ENCODE measurements at regions not wholly inside any gene's neighbourhood (a gene's known extent, or its start where the extent isn't known, plus 50 kb on each side); places are given as distances from the start of the nearest gene placed in this dataset.

DNA sequence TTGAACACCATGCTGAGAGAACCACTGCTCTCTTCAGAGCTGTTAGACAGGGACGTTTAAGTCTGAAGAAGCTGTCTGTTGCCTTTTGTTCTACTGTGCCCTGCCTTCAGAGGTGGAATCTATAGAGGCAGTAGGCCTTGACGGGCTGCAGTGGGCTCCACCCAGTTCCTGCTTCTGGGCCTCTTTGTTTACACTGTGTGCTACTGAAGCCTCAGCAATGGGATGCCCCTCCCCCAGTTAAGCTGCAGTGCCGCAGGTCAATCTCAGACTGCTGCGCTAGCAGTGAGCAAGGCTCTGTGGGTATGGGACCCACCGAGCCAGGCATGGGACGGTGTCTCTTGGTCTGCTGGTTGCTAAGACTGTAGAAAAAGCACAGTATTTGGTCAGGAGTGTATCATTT is 162.3 kb upstream of the NXPH2 start:
- TF ChIP-seq, protein P1, sequence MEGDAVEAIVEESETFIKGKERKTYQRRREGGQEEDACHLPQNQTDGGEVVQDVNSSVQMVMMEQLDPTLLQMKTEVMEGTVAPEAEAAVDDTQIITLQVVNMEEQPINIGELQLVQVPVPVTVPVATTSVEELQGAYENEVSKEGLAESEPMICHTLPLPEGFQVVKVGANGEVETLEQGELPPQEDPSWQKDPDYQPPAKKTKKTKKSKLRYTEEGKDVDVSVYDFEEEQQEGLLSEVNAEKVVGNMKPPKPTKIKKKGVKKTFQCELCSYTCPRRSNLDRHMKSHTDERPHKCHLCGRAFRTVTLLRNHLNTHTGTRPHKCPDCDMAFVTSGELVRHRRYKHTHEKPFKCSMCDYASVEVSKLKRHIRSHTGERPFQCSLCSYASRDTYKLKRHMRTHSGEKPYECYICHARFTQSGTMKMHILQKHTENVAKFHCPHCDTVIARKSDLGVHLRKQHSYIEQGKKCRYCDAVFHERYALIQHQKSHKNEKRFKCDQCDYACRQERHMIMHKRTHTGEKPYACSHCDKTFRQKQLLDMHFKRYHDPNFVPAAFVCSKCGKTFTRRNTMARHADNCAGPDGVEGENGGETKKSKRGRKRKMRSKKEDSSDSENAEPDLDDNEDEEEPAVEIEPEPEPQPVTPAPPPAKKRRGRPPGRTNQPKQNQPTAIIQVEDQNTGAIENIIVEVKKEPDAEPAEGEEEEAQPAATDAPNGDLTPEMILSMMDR (optimal IDR thresholded peaks at IDR 0.05 in 1 of 3, IDR thresholded peaks at IDR 0.05 in 1 of 3, conservative IDR thresholded peaks at IDR 0.05 in 1 of 3; ENCODE audit: extremely low read depth in 1 of 3, insufficient read depth in 2 of 3, low read length in 3 of 3) = no peak
- no peak for TF ChIP-seq EZH2 (IDR thresholded peaks at IDR 0.05; ENCODE audit: low read length)
